Activated B cell treated with CpG ODN at 0.5 μM for 24 hours (primary cell): ENCODE measurements at regions not wholly inside any gene's neighbourhood (a gene's known extent, or its start where the extent isn't known, plus 50 kb on each side); places are given as distances from the start of the nearest gene placed in this dataset.

Experiments used
- ATAC-seq: fragments of 200-7000 bp; cut with Tn5 transposase; one replicate; pipeline ENCODE4 v1.10.0; 2021; ENCODE audit warnings: low read depth, mild to moderate bottlenecking, moderate library complexity
- CTCF ChIA-PET: fragments of 350-600 bp; sonication (Branson Sonifier 250); formaldehyde crosslinking; loops from one replicate; lab custom pipeline; 2021; ENCODE audit warnings: antibody characterized with exemption; lab: Charles Lee
- POLR2A ChIA-PET: fragments of 350-600 bp; sonication (Branson Sonifier 250); formaldehyde crosslinking; loops from one replicate; lab custom pipeline; 2021; ENCODE audit warnings: antibody characterized with exemption; lab: Charles Lee
- DNase-seq: peaks from one replicate; pipeline ENCODE4 v3.0.0; 2022
- H3K27ac Mint-ChIP-seq: one replicate; pipeline ENCODE4 v1.8.0; 2020; ENCODE audit warnings: mixed read lengths
- H3K27me3 Mint-ChIP-seq: one replicate; pipeline ENCODE4 v1.8.0; 2021; ENCODE audit warnings: mixed read lengths
- H3K36me3 Mint-ChIP-seq: one replicate; pipeline ENCODE4 v1.8.0; 2021; ENCODE audit warnings: low read depth, mixed read lengths
- H3K4me1 Mint-ChIP-seq: one replicate; pipeline ENCODE4 v1.8.0; 2021; ENCODE audit warnings: mixed read lengths
- H3K4me3 Mint-ChIP-seq: one replicate; pipeline ENCODE4 v1.8.0; 2020; ENCODE audit warnings: mild to moderate bottlenecking, mixed read lengths
- H3K9me3 Mint-ChIP-seq: one replicate; pipeline ENCODE4 v1.8.0; 2020; ENCODE audit warnings: mixed read lengths
- CTCF ChIP-seq: fragments of 200-600 bp; IDR thresholded peaks from one replicate; pipeline ENCODE4 v1.8.0; 2022; ENCODE audit warnings: antibody characterized with exemption, mild to moderate bottlenecking
- intact Hi-C: fragments of 100-400 bp; cut with micrococcal nuclease; formaldehyde crosslinking; loops from one replicate; pipeline ENCODE4 v1.15.1; 2024

DNA sequence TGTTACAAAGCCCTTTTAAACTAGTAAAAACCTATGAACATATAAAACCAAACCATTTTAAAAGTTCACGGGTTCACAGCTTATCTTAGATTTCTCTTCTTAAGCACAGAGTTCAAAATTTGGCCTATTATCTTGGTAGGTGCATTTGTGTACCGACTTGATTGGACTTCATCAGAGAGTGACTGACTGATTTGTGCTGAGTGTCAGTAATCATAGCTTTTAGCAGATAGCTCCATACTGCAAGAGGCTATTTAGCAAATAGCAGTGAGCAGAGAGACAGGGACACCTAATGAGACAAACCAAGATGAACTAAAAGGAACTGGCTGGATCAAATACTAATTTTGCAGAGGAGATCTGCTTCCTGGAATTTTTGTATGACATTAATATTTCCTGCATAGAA, 274.5 kb downstream of the PRR16 start:
- Mint-ChIP-seq H3K36me3 (no peaks in the 10 kb centered on the region), H3K27ac (no peak overlapping the region), H3K4me1 (no peaks in the 10 kb centered on the region), H3K27me3 (no peaks in the 10 kb centered on the region), H3K9me3 (peaks cover 3% of the 10 kb centered on the region), H3K4me3 (no peak overlapping the region)
- TF ChIP-seq CTCF, result no peak
- ATAC-seq, result no peak
- POLR2A ChIA-PET, result no interaction called here
- CTCF ChIA-PET, result no interaction called here
- DNase-seq, result no peak
- intact Hi-C loops, result no loop called here

DNA sequence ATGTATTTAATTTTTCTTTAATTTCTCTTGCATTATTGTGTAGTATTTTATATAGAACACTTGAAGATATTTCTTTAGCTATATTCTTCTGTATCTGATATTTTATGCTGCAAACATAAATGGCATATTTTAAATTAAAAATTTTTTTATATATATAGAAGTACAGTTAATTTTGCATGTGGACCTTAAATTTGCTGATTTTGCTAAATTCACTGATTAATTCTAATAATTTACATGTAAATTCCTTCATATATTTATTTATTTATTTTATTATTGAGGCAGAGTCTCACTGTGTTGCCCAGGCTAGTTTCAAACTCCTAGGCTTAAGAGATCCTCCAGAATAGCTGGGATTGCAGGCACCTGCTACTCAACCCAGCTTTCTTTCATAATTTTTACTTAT, 276.9 kb downstream of the PRR16 start:
- intact Hi-C loops, result no loop called here
- DNase-seq (no peak), ATAC-seq (no peak)
- no peaks in the 10 kb centered on the region for H3K36me3 Mint-ChIP-seq
- no peak overlapping the region for H3K4me3 Mint-ChIP-seq
- H3K9me3 Mint-ChIP-seq, result peaks cover 3% of the 10 kb centered on the region
- H3K4me1 Mint-ChIP-seq, result no peaks in the 10 kb centered on the region
- no peaks in the 10 kb centered on the region for H3K27me3 Mint-ChIP-seq
- no peak overlapping the region for H3K27ac Mint-ChIP-seq
- TF ChIP-seq CTCF, result no peak
- ChIA-PET POLR2A (no interaction called here), CTCF (no interaction called here)

- Mint-ChIP-seq H3K4me3 (no peak overlapping the region), H3K27me3 (no peaks in the 10 kb centered on the region), H3K27ac (no peak overlapping the region), H3K36me3 (no peaks in the 10 kb centered on the region), H3K4me1 (no peaks in the 10 kb centered on the region), H3K9me3 (no peaks in the 10 kb centered on the region)
- intact Hi-C loops, result no loop called here
- CTCF ChIA-PET, result no interaction called here
- POLR2A ChIA-PET, result no interaction called here
- TF ChIP-seq CTCF, result no peak
- DNase-seq (no peak), ATAC-seq (no peak)
Observed at GRCh38 chr5:120748474-120748873, 284.4 kb downstream of the PRR16 start.

DNA sequence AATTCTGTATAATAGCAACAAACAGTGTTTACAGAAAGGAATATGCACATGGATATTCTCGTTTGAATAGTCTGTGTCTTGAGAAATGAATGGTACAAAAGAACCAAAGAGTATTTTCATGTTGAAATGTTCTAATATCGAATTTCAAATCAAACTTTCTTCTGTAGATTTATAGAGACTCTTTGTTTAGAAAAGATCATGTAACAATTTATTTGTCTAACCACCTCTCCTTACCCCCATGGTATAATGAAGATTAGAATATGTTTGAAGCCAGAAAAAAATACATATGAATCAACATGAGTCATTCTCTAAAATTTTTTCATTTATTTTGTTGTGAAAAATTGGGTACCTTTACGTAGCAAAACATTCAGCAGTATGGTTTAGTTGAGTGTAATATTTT, 285.6 kb downstream of the PRR16 start:
- POLR2A ChIA-PET, result no interaction called here
- no peak overlapping the region for H3K4me3 Mint-ChIP-seq
- no peak overlapping the region for H3K27ac Mint-ChIP-seq
- H3K9me3 Mint-ChIP-seq, result no peaks in the 10 kb centered on the region
- CTCF ChIA-PET, result no interaction called here
- H3K4me1 Mint-ChIP-seq, result no peaks in the 10 kb centered on the region
- no peak for TF ChIP-seq CTCF
- H3K36me3 Mint-ChIP-seq, result no peaks in the 10 kb centered on the region
- no peak for DNase-seq
- no peak for ATAC-seq
- intact Hi-C loops, result no loop called here
- no peaks in the 10 kb centered on the region for H3K27me3 Mint-ChIP-seq

- no peaks in the 10 kb centered on the region for H3K4me1 Mint-ChIP-seq
- H3K4me3 Mint-ChIP-seq, result no peak overlapping the region
- CTCF ChIA-PET, result no interaction called here
- POLR2A ChIA-PET, result no interaction called here
- DNase-seq (no peak), ATAC-seq (no peak)
- no peak for TF ChIP-seq CTCF
- H3K36me3 Mint-ChIP-seq, result no peaks in the 10 kb centered on the region
- no peaks in the 10 kb centered on the region for H3K27me3 Mint-ChIP-seq
- H3K27ac Mint-ChIP-seq, result no peak overlapping the region
- intact Hi-C loops, result no loop called here
- peaks cover 13% of the 10 kb centered on the region for H3K9me3 Mint-ChIP-seq
Observed at GRCh38 chr5:120759587-120759986, 295.5 kb downstream of the PRR16 start.
